Loucy (cell line): ENCODE measurements at regions not wholly inside any gene's neighbourhood (a gene's known extent, or its start where the extent isn't known, plus 50 kb on each side); places are given as distances from the start of the nearest gene placed in this dataset.

Experiments
- CTCF ChIP-seq: fragments of 200-600 bp; sonication (generic); conservative IDR thresholded peaks from 2 replicates; pipeline ENCODE4 v1.5.1; 2014; ENCODE audit warnings: mild to moderate bottlenecking, antibody characterized with exemption, low read length
- EZH2phosphoT487 ChIP-seq: fragments of 200-600 bp; IDR thresholded peaks from 2 replicates; pipeline ENCODE4 v1.6.1; 2018; ENCODE audit warnings: antibody characterized with exemption, mild to moderate bottlenecking, moderate library complexity, borderline replicate concordance

- no peak for TF ChIP-seq CTCF
- TF ChIP-seq EZH2phosphoT487, result no peak
Observed at GRCh38 chr6:85128781-85129180, 321.1 kb upstream of the NT5E start.
